HL-60 (cell line): ENCODE measurements at regions not wholly inside any gene's neighbourhood (a gene's known extent, or its start where the extent isn't known, plus 50 kb on each side); places are given as distances from the start of the nearest gene placed in this dataset.

Experiments used
- DNase-seq, 2 experiments: peaks; one replicate each; pipeline ENCODE4 v3.0.0-alpha.2; 2010 to 2020; ENCODE audit warnings: low read depth in 1 of 2, low spot score in 1 of 2
- H3K27ac ChIP-seq: fragments of 250-450 bp; sonication (Bioruptor Pico); replicated peaks from 2 replicates; pipeline ENCODE4 v1.5.1; 2020; ENCODE audit warnings: mild to moderate bottlenecking, moderate library complexity
- H3K27me3 ChIP-seq: fragments of 250-450 bp; sonication (Bioruptor Pico); 2 replicates; pipeline ENCODE4 v1.5.1; 2021; ENCODE audit warnings: mild to moderate bottlenecking, moderate library complexity; ENCODE audit not compliant: insufficient read depth, poor library complexity, severe bottlenecking
- H3K4me3 ChIP-seq: replicated peaks from 2 replicates; pipeline ENCODE4 v1.5.1; 2011; ENCODE audit warnings: mild to moderate bottlenecking, control low read depth, low read length; ENCODE audit not compliant: insufficient read depth
- GABPA ChIP-seq: IDR thresholded peaks from 2 replicates; pipeline ENCODE4 v1.6.1; 2012; ENCODE audit warnings: low read depth
- POLR2AphosphoS5 ChIP-seq: IDR thresholded peaks from 2 replicates; pipeline ENCODE4 v1.6.1; 2012; ENCODE audit warnings: low read depth
- REST ChIP-seq: IDR thresholded peaks from 2 replicates; pipeline ENCODE4 v1.6.1; 2012; ENCODE audit warnings: low read depth; ENCODE audit not compliant: insufficient replicate concordance
- SPI1 ChIP-seq: IDR thresholded peaks from 2 replicates; pipeline ENCODE4 v1.6.1; 2012; ENCODE audit warnings: low read depth, mild to moderate bottlenecking, borderline replicate concordance
- TF ChIP-seq, protein P1 (sequence below): IDR thresholded peaks from one replicate; pipeline ENCODE4 v1.5.1; 2011; ENCODE audit warnings: low read length, control low read depth, inconsistent platforms; ENCODE audit not compliant: insufficient read depth

DNA sequence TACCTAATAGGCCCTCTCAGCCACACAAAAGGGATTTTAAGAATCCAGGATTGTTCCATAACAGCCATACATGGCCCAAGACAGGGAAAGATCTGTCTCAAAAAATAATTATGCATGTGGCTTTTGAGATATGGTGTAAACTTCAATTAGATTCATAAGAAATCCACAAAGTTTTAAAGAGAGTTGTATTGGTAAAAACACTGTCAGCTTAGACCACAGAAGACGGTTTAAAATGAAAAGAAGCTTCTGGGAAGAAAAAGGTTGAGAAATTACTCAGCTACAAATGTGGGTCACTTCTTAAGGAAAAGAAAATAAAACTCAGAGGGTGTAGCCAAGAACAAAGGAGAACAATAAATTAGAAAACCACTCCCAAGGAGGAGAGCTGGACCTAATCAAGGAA lies 191.4 kb downstream of the KIF26A start:
- Histone ChIP-seq H3K27me3 (no peaks in the 10 kb centered on the region), H3K27ac (no peak overlapping the region), H3K4me3 (no peak overlapping the region)
- no peak for DNase-seq
- TF ChIP-seq GABPA (no peak), SPI1 (no peak), POLR2AphosphoS5 (no peak), REST (no peak)
- TF ChIP-seq, protein P1, sequence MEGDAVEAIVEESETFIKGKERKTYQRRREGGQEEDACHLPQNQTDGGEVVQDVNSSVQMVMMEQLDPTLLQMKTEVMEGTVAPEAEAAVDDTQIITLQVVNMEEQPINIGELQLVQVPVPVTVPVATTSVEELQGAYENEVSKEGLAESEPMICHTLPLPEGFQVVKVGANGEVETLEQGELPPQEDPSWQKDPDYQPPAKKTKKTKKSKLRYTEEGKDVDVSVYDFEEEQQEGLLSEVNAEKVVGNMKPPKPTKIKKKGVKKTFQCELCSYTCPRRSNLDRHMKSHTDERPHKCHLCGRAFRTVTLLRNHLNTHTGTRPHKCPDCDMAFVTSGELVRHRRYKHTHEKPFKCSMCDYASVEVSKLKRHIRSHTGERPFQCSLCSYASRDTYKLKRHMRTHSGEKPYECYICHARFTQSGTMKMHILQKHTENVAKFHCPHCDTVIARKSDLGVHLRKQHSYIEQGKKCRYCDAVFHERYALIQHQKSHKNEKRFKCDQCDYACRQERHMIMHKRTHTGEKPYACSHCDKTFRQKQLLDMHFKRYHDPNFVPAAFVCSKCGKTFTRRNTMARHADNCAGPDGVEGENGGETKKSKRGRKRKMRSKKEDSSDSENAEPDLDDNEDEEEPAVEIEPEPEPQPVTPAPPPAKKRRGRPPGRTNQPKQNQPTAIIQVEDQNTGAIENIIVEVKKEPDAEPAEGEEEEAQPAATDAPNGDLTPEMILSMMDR = no peak

DNA sequence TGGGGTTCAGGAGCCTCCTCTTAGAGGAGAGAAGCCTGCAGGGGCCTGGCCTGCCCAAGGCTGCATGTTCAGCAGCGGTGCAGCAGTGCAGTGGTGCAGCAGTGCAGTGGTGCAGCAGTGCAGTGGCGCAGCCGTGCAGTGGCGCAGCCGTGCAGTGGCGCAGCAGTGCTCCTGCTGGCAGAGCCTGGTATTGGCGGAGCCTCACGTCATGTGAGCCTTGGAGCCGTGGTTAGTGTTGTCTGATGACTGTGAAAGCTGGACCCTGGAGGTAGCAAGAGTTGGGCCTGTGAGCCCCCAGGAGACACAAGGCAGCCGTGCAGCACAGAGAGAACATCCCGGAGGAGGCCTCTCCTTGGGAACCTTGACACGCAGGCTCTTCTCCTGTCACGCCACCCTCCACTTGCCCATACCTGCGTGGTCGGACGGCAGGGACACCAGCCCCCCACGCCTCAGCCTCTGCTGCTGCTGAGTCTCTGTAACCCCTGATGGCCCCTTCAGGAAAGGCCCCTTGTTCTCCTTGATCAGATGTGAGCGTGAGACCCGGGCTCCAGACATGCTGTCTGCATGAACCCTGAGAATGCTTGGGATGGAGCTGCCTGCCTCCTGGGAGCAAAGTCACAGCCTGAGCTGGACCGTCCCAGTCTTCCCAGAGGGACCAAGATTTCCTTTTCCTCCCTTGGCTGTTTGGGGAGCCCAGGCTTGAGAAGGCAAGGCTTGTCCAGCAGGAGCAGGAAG lies 193.7 kb downstream of the KIF26A start:
- Histone ChIP-seq H3K4me3 (no peak overlapping the region), H3K27me3 (no peaks in the 10 kb centered on the region), H3K27ac (no peak overlapping the region)
- no peak for TF ChIP-seq POLR2AphosphoS5
- TF ChIP-seq SPI1 = no peak
- TF ChIP-seq, protein P1 = no peak
- no peak for TF ChIP-seq GABPA
- no peak for DNase-seq

DNA sequence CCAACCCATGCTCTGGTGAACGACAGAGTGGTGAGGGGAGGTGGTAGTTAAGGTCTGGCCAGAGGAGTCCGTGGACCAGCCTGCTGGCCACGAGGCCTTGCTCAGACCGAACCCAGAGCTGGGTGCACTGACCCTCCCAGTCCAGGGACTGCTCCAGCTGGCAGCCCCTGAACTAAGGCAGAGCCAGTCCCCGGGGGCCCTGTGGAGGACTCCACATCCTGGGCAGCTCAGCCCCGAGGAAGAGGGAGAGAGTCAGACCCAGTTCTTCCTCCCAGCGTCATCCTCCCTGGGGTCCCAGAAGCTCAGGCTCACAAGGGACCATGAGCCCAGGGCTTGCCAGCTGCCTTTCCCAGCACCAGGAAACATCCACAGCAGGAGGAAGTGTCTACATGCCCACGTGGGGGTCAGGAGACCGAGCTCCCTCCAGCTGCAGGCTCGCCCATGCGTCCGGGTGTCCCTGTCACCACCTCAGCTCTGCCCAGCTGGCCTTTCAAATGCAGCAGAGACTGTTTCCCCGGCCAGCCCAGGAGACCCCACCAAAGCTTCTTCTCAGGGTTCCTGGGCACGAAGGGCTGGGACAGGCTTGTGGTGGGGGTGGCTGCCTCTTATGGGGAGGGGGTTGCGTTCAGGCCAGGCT lies 194.4 kb downstream of the KIF26A start:
- DNase-seq = no peak
- TF ChIP-seq GABPA (no peak), REST (no peak), SPI1 (no peak), POLR2AphosphoS5 (no peak)
- TF ChIP-seq, protein P1 = no peak
- Histone ChIP-seq H3K27me3 (no peaks in the 10 kb centered on the region), H3K4me3 (no peak overlapping the region), H3K27ac (no peak overlapping the region)
